ENCODE measurements at regions not wholly inside any gene's neighbourhood (a gene's known extent, or its start where the extent isn't known, plus 50 kb on each side); places are given as distances from the start of the nearest gene placed in this dataset.

DNA sequence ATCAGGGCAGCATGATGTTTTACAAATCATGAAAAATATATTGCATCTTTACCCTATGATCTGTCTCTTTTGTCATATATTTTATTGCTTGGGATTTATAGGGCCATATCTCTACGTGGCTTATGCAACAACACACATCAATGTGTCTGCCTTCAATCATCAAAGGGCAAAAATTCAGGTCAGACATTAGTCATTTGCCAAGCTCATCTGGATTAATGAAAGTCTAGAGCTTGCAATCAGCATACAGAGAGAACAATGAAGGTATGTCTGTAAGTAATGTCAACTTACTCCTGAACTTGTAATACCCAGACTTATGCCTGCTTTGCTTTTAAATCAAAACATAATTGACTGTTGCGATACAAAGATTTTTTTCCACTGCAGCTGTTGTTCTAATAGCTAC is 282.7 kb downstream of the HAO1 start:
- peak; percentile 26 for DNase-seq (ENCODE audit: low read depth, low spot score)
- H3K27ac ChIP-seq = peak overlapping the region; percentile 16

DNA sequence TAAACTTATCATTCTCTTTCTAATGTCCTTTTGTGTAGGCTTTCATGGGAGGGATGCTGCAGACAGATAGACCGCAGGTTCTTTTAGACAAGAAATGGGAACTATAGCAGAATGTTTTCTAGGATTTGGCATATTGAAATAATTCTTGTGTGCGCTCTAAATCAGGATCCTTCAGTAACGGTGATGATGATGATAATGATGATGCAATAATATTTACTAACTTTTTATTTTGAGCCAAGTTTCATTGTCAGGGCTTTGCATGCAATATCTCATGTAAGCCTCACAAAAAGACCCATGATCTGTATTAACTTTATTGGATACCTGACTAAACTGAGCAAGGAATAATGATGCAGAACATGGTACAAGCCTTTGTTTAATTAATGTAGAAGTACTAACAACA is 280.1 kb downstream of the HAO1 start:
- H3K27ac ChIP-seq = no peak overlapping the region
- no peak for DNase-seq (ENCODE audit: low read depth, low spot score)

- DNase-seq (ENCODE audit: low read depth, low spot score) = no peak
- no peak overlapping the region for H3K27ac ChIP-seq
Observed at GRCh38 chr20:7665376-7665775, 274.9 kb downstream of the HAO1 start.

GRCh38 chr20:7667194-7667593 is 273.1 kb downstream of the HAO1 start:
- DNase-seq (ENCODE audit: low read depth, low spot score) = peak; percentile 16
- H3K27ac ChIP-seq = no peak overlapping the region

DNA sequence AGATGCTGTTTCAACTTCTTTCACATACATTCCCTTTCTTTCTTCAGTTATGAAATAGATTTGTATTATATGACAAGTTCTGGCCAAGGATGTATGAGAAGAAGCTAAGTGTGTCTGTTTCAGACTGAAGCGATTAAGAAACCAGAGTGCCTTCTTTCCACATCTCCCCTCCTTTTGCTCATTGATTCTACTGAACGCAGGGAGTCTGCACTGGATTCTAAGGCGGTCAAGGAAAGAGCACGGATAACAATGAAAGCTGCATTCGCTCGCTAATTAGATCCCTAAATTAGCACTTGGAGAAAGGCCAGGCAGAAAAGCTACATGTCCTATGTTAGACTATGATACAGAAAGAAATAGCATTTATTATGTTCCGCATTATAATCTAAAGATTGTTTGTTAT is 267.7 kb downstream of the HAO1 start:
- DNase-seq (ENCODE audit: low read depth, low spot score) = no peak
- no peak overlapping the region for H3K27ac ChIP-seq

- no peak overlapping the region for H3K27ac ChIP-seq
- no peak for DNase-seq (ENCODE audit: low read depth, low spot score)
Observed at GRCh38 chr20:7673841-7674240, 266.4 kb downstream of the HAO1 start.

GRCh38 chr20:7682916-7683315 is 257.3 kb downstream of the HAO1 start:
- no peak overlapping the region for H3K27ac ChIP-seq
- no peak for DNase-seq (ENCODE audit: low read depth, low spot score)

- DNase-seq (ENCODE audit: low read depth, low spot score) = no peak
- no peak overlapping the region for H3K27ac ChIP-seq
Observed at GRCh38 chr20:7687065-7687464, 253.2 kb downstream of the HAO1 start.

GRCh38 chr20:7689151-7689550 is 251.1 kb downstream of the HAO1 start:
- DNase-seq (ENCODE audit: low read depth, low spot score) = no peak
- no peak overlapping the region for H3K27ac ChIP-seq

- no peak for DNase-seq (ENCODE audit: low read depth, low spot score)
- H3K27ac ChIP-seq = no peak overlapping the region
Observed at GRCh38 chr20:7691647-7692269, 248.5 kb downstream of the HAO1 start.

- no peak overlapping the region for H3K27ac ChIP-seq
- no peak for DNase-seq (ENCODE audit: low read depth, low spot score)
Observed at GRCh38 chr20:7692478-7692877, 247.8 kb downstream of the HAO1 start.

DNA sequence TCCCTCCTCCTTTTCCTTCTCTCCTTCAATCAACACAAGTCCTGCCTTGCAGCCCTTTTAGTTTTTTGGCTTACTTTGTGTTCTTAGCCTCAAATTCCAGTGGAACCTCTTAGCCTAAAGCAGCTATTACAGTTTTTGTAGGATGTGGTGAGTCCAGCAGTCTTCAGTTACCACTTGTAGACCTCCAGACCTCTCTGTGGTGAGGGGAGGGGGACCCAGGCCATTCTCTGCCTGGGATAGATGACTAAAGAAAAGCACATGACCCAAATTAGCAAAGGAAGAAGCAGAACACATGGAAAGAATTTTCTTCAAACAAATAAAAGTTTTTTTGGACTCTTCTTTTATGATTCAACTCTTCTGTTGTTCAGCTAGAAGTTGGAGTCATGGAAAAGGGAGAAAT is 246.5 kb downstream of the HAO1 start:
- H3K27ac ChIP-seq = no peak overlapping the region
- no peak for DNase-seq (ENCODE audit: low read depth, low spot score)

DNA sequence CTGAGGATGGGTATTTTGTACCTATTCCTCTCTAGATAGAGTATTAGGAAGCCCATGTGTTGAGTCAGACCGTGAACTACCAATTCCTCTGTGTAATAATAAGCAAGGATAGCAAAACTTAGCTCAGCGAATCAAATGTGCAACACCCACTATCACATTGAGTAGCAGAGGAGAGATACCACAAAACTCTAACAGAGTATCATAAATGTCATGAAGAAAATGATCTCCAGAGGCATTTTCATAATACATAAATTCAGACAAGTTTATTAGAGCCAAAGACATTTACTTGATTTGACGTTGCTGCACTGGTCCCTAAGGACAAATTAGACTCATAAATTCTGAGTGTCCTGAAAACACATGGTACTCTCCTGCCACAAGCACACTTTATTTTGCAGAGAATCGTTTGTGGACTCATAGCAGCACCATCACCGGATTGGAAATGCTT is 245.2 kb downstream of the HAO1 start:
- no peak overlapping the region for H3K27ac ChIP-seq
- no peak for DNase-seq (ENCODE audit: low read depth, low spot score)

DNA sequence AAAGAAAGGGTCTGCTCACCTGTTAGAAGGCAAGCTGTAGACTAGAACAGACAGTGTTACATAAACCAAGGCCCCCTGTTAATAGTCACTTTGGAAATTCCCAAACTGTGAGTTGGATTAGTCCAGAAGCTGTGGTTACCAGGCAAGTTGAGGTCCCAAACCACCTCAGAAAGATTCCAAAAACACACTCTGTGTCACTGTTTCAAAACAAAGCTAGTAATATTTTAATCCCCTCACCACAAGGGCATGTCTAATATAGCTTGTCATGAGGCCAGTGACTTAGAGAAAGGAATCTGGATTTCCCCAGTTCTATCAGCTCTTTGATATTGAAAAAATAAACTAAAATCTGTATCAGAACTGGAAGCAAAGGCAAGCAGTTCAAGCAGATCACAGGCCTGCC is 244.6 kb downstream of the HAO1 start:
- no peak overlapping the region for H3K27ac ChIP-seq
- peak; percentile 16 for DNase-seq (ENCODE audit: low read depth, low spot score)

GRCh38 chr20:7696311-7696710 is 243.9 kb downstream of the HAO1 start:
- H3K27ac ChIP-seq = no peak overlapping the region
- DNase-seq (ENCODE audit: low read depth, low spot score) = no peak

- H3K27ac ChIP-seq = no peak overlapping the region
- DNase-seq (ENCODE audit: low read depth, low spot score) = no peak
Observed at GRCh38 chr20:7702141-7702540, 238.1 kb downstream of the HAO1 start.

DNA sequence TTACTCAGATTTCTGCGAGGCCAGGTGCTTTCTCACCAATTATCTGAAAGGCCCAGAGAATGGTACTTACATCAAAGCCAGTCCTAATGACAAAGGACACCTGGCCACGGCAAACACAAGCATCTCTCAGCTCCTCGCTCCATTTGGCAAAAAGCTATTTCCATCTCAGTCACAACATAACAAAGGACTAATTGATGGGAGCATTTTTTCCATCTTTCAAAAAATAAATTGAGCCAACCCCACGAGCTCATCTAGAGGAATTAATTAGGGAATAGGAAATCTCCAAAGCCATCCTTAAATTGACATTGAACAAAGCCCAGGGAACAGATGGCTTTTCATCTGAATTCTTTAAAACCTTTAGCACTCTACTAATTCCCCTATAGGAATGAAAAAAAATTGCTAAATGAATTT is 236.7 kb downstream of the HAO1 start:
- no peak for DNase-seq (ENCODE audit: low read depth, low spot score)
- H3K27ac ChIP-seq = no peak overlapping the region

DNA sequence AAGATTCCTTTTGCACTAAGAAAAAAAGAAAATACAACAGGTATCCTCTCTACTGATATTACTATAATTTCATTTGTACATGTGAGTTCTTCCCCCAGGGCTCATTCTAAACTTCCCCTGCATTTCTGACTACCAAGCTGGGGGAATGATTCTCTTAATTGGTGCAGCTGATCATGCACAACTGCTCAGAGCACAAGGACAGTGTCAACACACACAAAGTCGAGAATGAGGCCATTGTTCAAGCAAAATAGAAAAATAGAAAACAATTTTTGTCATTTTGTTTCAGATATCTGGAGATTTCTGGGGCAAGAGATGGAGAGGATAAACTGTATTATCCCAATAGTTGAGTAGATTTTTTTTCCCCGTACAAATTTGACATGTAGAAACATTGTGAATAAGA is 236.3 kb downstream of the HAO1 start:
- H3K27ac ChIP-seq = no peak overlapping the region
- DNase-seq (ENCODE audit: low read depth, low spot score) = no peak

- H3K27ac ChIP-seq = no peak overlapping the region
- no peak for DNase-seq (ENCODE audit: low read depth, low spot score)
Observed at GRCh38 chr20:7708112-7708511, 232.1 kb downstream of the HAO1 start.

DNA sequence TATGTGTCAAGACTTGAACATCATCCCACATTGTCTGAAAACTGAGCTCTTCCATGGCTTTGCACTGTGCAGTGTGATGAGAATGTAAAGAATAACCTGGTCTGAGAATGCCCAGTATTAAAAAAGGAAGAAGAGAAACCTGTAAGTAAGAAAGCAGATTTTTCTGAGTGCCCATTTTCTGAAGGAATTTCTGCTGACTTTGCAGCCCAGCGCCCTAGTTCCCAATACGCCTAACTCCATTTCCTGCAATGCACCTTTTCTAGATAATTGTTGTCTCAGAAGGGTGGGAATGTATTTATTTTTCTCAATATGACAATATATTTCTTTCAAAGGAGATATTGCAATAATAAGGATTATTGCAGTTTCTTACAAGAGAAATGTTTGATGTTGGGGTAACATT is 231.5 kb downstream of the HAO1 start:
- H3K27ac ChIP-seq = no peak overlapping the region
- DNase-seq (ENCODE audit: low read depth, low spot score) = no peak

DNA sequence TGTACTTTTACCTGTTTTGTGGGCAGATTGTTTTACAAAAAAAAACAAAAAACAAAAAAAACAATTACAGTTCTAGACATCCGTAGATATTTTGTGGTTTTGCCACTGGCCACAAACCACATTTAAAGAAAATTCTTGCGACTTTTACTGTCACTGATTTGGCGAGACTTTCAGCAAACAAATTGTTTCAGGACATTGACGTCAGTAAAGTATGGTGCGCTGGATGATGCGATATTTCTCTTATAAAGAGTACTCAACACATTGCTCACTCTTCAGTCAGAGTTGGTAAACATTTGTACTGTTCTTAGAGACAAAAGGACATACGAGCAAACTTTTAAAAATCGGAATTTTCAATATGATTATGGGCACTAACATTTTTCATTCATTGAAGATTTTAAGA is 229.8 kb downstream of the HAO1 start:
- no peak overlapping the region for H3K27ac ChIP-seq
- no peak for DNase-seq (ENCODE audit: low read depth, low spot score)

DNA sequence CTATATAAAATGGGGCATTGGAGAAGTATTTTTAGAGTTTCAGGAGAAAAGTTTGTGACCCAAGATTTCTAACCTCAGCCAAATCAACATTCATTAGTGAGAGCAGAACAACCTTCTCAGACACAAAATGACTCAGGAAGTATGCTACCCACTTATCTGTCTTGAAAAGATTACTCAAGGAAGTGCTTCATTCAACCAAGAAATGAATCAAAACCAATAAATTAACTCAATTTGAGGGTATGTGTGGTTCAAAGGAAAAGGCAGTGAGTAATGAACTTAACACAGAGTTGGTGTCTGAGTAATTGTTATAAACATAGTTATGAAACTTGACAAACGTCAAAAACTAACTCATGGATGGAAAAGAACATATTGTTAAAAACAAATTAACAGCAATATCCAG is 227.6 kb downstream of the HAO1 start:
- no peak for DNase-seq (ENCODE audit: low read depth, low spot score)

GRCh38 chr20:7714549-7714948 is 225.7 kb downstream of the HAO1 start:
- DNase-seq (ENCODE audit: low read depth, low spot score) = no peak
- H3K27ac ChIP-seq = no peak overlapping the region

More for the DNA sequence above, 227.6 kb downstream of the HAO1 start:
- H3K27ac ChIP-seq = no peak overlapping the region

All from epithelial cell of prostate (primary cell).